Stimulated activated effector memory CD8-positive, alpha-beta T cell treated with anti-CD3 and anti-CD28 coated beads, Interleukin-12 subunit alpha, Interleukin-12 subunit beta, amount 100 ng/mL, for 72 hours (primary cell): ENCODE measurements at regions not wholly inside any gene's neighbourhood (a gene's known extent, or its start where the extent isn't known, plus 50 kb on each side); places are given as distances from the start of the nearest gene placed in this dataset.
"Not testable (repeated sequence)": the region's sequence is repeated elsewhere in the genome, so short reads cannot be mapped to it uniquely, and the experiment has no call there.

Source experiments
- ATAC-seq: fragments of 150-1000 bp; cut with Tn5 transposase; 2 replicates; pipeline ENCODE4 v1.10.0; 2021
- DNase-seq, 2 donors: peaks; one replicate each; pipeline ENCODE4 v3.0.0; 2021 to 2022; ENCODE audit warnings: low spot score in 2 of 2
- H3K27ac Mint-ChIP-seq: one replicate; pipeline ENCODE4 v1.8.0; 2022; ENCODE audit warnings: mild to moderate bottlenecking, mixed read lengths
- H3K36me3 Mint-ChIP-seq: one replicate; pipeline ENCODE4 v1.8.0; 2022; ENCODE audit warnings: mild to moderate bottlenecking, mixed read lengths
- H3K4me1 Mint-ChIP-seq: one replicate; pipeline ENCODE4 v1.8.0; 2022; ENCODE audit warnings: mixed read lengths
- H3K4me3 Mint-ChIP-seq: one replicate; pipeline ENCODE4 v1.8.0; 2022; ENCODE audit warnings: mild to moderate bottlenecking, mixed read lengths
- H3K9me3 Mint-ChIP-seq: one replicate; pipeline ENCODE4 v1.8.0; 2022; ENCODE audit warnings: mixed read lengths

- no peak overlapping the region for H3K4me3 Mint-ChIP-seq
These were observed 110.4 kb upstream of the BMPER start for GRCh38 chr7:33794959-33795358.

GRCh38 chr7:33796538-33796937 lies 108.8 kb upstream of the BMPER start:
- ATAC-seq: no peak
- Mint-ChIP-seq H3K4me1 (no peaks in the 10 kb centered on the region), H3K4me3 (no peak overlapping the region), H3K27ac (no peak overlapping the region), H3K36me3 (no peaks in the 10 kb centered on the region), H3K9me3 (peaks cover 6% of the 10 kb centered on the region)
- no peak for DNase-seq

More at GRCh38 chr7:33794959-33795358, 110.4 kb upstream of the BMPER start:
- Mint-ChIP-seq H3K36me3 (no peaks in the 10 kb centered on the region), H3K27ac (no peak overlapping the region), H3K9me3 (peaks cover 4% of the 10 kb centered on the region), H3K4me1 (no peaks in the 10 kb centered on the region)
- ATAC-seq (no peak), DNase-seq (no peak)

GRCh38 chr7:33797512-33797911 lies 107.8 kb upstream of the BMPER start:
- not testable (repeated sequence) for DNase-seq, H3K4me3 Mint-ChIP-seq, ATAC-seq, H3K4me1 Mint-ChIP-seq, H3K36me3 Mint-ChIP-seq, H3K9me3 Mint-ChIP-seq, H3K27ac Mint-ChIP-seq

GRCh38 chr7:33798686-33799325 lies 106.5 kb upstream of the BMPER start:
- Mint-ChIP-seq H3K4me3 (no peak overlapping the region), H3K36me3 (no peaks in the 10 kb centered on the region), H3K27ac (no peak overlapping the region), H3K9me3 (peaks cover 6% of the 10 kb centered on the region), H3K4me1 (no peaks in the 10 kb centered on the region)
- ATAC-seq: no peak
- no peak for DNase-seq

GRCh38 chr7:33799766-33800165 lies 105.6 kb upstream of the BMPER start:
- peaks cover 6% of the 10 kb centered on the region for H3K9me3 Mint-ChIP-seq
- no peak overlapping the region for H3K27ac Mint-ChIP-seq
- no peaks in the 10 kb centered on the region for H3K4me1 Mint-ChIP-seq
- DNase-seq: no peak
- no peaks in the 10 kb centered on the region for H3K36me3 Mint-ChIP-seq
- ATAC-seq: no peak
- H3K4me3 Mint-ChIP-seq: no peak overlapping the region

- H3K36me3 Mint-ChIP-seq: no peaks in the 10 kb centered on the region
These were observed 102.7 kb upstream of the BMPER start for GRCh38 chr7:33802600-33802999.

GRCh38 chr7:33804140-33804660 lies 101.1 kb upstream of the BMPER start:
- H3K36me3 Mint-ChIP-seq: no peaks in the 10 kb centered on the region
- H3K4me3 Mint-ChIP-seq: no peak overlapping the region
- H3K9me3 Mint-ChIP-seq: peaks cover 2% of the 10 kb centered on the region
- H3K4me1 Mint-ChIP-seq: no peaks in the 10 kb centered on the region
- ATAC-seq (no peak), DNase-seq (no peak)
- H3K27ac Mint-ChIP-seq: no peak overlapping the region

More at GRCh38 chr7:33802600-33802999, 102.7 kb upstream of the BMPER start:
- H3K27ac Mint-ChIP-seq: no peak overlapping the region
- H3K4me1 Mint-ChIP-seq: no peaks in the 10 kb centered on the region
- ATAC-seq (no peak), DNase-seq (no peak)
- peaks cover 6% of the 10 kb centered on the region for H3K9me3 Mint-ChIP-seq
- no peak overlapping the region for H3K4me3 Mint-ChIP-seq

- H3K4me3 Mint-ChIP-seq: no peak overlapping the region
- ATAC-seq: no peak
- no peak overlapping the region for H3K27ac Mint-ChIP-seq
- no peak for DNase-seq
- H3K9me3 Mint-ChIP-seq: peaks cover under 1% of the 10 kb centered on the region
- no peaks in the 10 kb centered on the region for H3K36me3 Mint-ChIP-seq
- no peaks in the 10 kb centered on the region for H3K4me1 Mint-ChIP-seq
These were observed 99.6 kb upstream of the BMPER start for GRCh38 chr7:33805630-33806233.

GRCh38 chr7:33806298-33807154 lies 98.8 kb upstream of the BMPER start:
- ATAC-seq: no peak
- H3K4me1 Mint-ChIP-seq: no peaks in the 10 kb centered on the region
- no peak for DNase-seq
- no peak overlapping the region for H3K4me3 Mint-ChIP-seq
- H3K27ac Mint-ChIP-seq: no peak overlapping the region
- H3K36me3 Mint-ChIP-seq: no peaks in the 10 kb centered on the region
- H3K9me3 Mint-ChIP-seq: no peaks in the 10 kb centered on the region

GRCh38 chr7:33807155-33807530 lies 98.2 kb upstream of the BMPER start:
- Mint-ChIP-seq H3K4me1 (no peaks in the 10 kb centered on the region), H3K4me3 (no peak overlapping the region), H3K36me3 (no peaks in the 10 kb centered on the region), H3K9me3 (no peaks in the 10 kb centered on the region), H3K27ac (no peak overlapping the region)
- ATAC-seq (no peak), DNase-seq (no peak)

- H3K27ac Mint-ChIP-seq: no peak overlapping the region
- no peaks in the 10 kb centered on the region for H3K9me3 Mint-ChIP-seq
- H3K36me3 Mint-ChIP-seq: no peaks in the 10 kb centered on the region
- H3K4me1 Mint-ChIP-seq: no peaks in the 10 kb centered on the region
- ATAC-seq (no peak), DNase-seq (no peak)
- H3K4me3 Mint-ChIP-seq: no peak overlapping the region
These were observed 97.4 kb upstream of the BMPER start for GRCh38 chr7:33807779-33808482.

- H3K4me3 Mint-ChIP-seq: no peak overlapping the region
- no peaks in the 10 kb centered on the region for H3K9me3 Mint-ChIP-seq
- H3K27ac Mint-ChIP-seq: no peak overlapping the region
- H3K36me3 Mint-ChIP-seq: no peaks in the 10 kb centered on the region
- H3K4me1 Mint-ChIP-seq: no peaks in the 10 kb centered on the region
- DNase-seq (no peak), ATAC-seq (no peak)
These were observed 96.1 kb upstream of the BMPER start for GRCh38 chr7:33809228-33809627.

- Mint-ChIP-seq H3K36me3 (no peaks in the 10 kb centered on the region), H3K9me3 (no peaks in the 10 kb centered on the region), H3K27ac (no peak overlapping the region), H3K4me3 (no peak overlapping the region), H3K4me1 (no peaks in the 10 kb centered on the region)
- ATAC-seq (no peak), DNase-seq (no peak)
These were observed 95.0 kb upstream of the BMPER start for GRCh38 chr7:33810356-33810755.

GRCh38 chr7:33813331-33813730 lies 92.0 kb upstream of the BMPER start:
- H3K36me3 Mint-ChIP-seq: no peaks in the 10 kb centered on the region

GRCh38 chr7:33814400-33814799 lies 90.9 kb upstream of the BMPER start:
- H3K9me3 Mint-ChIP-seq: no peaks in the 10 kb centered on the region
- ATAC-seq (no peak), DNase-seq (no peak)
- H3K4me3 Mint-ChIP-seq: no peak overlapping the region
- H3K27ac Mint-ChIP-seq: no peak overlapping the region
- H3K4me1 Mint-ChIP-seq: no peaks in the 10 kb centered on the region
- no peaks in the 10 kb centered on the region for H3K36me3 Mint-ChIP-seq

More at GRCh38 chr7:33813331-33813730, 92.0 kb upstream of the BMPER start:
- Mint-ChIP-seq H3K4me3 (no peak overlapping the region), H3K4me1 (no peaks in the 10 kb centered on the region), H3K9me3 (no peaks in the 10 kb centered on the region), H3K27ac (no peak overlapping the region)
- ATAC-seq: no peak
- DNase-seq: no peak
